ENCODE measurements at regions not wholly inside any gene's neighbourhood (a gene's known extent, or its start where the extent isn't known, plus 50 kb on each side); places are given as distances from the start of the nearest gene placed in this dataset.
A peak's percentile ranks its signal among the peaks of the same experiment; 100 is the strongest.
"Not testable (repeated sequence)": the region's sequence is repeated elsewhere in the genome, so short reads cannot be mapped to it uniquely, and the experiment has no call there.

GRCh38 chr5:71343994-71344393 lies 111.5 kb upstream of the BDP1 start:
- H3K79me1 ChIP-seq (ENCODE audit: low read length); H3K4me3 ChIP-seq (ENCODE audit: low read length); H2BK15ac ChIP-seq (replicated peaks; ENCODE audit: low read depth); H2BK5ac ChIP-seq (ENCODE audit: low read length); DNase-seq; H3K27me3 ChIP-seq (ENCODE audit: insufficient read depth, low read length, poor library complexity); H3K9ac ChIP-seq (ENCODE audit: low read length); H3K4me2 ChIP-seq (ENCODE audit: low read length); H3K4me1 ChIP-seq (ENCODE audit: control insufficient read depth, low read depth, low read length); H4K5ac ChIP-seq (ENCODE audit: low read length); H3K4ac ChIP-seq (ENCODE audit: low read depth, low read length); H3K18ac ChIP-seq (ENCODE audit: low read length); H2BK120ac ChIP-seq (ENCODE audit: low read depth, low read length); H3K79me2 ChIP-seq (ENCODE audit: control insufficient read depth, insufficient read depth, low read length); H3K27ac ChIP-seq (ENCODE audit: low read depth, low read length); H3K56ac ChIP-seq (ENCODE audit: low read length); H4K8ac ChIP-seq (ENCODE audit: low read depth, low read length); H2AK5ac ChIP-seq (ENCODE audit: low read length); H3K36me3 ChIP-seq (ENCODE audit: control insufficient read depth, insufficient read depth, low read length); H3K23ac ChIP-seq (ENCODE audit: low read length): not testable (repeated sequence)
- WGBS (ENCODE audit: extremely low coverage, insufficient coverage, low lambda C conversion rate), result no CpG with 5 or more reads among the region's 4 CpGs

GRCh38 chr5:71372601-71373000 lies 82.8 kb upstream of the BDP1 start:
- not testable (repeated sequence) for H3K56ac ChIP-seq (ENCODE audit: low read length); H2BK120ac ChIP-seq (ENCODE audit: low read depth, low read length); H2BK15ac ChIP-seq (replicated peaks; ENCODE audit: low read depth); H2BK5ac ChIP-seq (ENCODE audit: low read length); DNase-seq; H2AK5ac ChIP-seq (ENCODE audit: low read length); H3K23ac ChIP-seq (ENCODE audit: low read length); H3K4ac ChIP-seq (ENCODE audit: low read depth, low read length); H4K5ac ChIP-seq (ENCODE audit: low read length); H3K79me1 ChIP-seq (ENCODE audit: low read length); H3K27me3 ChIP-seq (ENCODE audit: insufficient read depth, low read length, poor library complexity); H4K8ac ChIP-seq (ENCODE audit: low read depth, low read length); H3K79me2 ChIP-seq (ENCODE audit: control insufficient read depth, insufficient read depth, low read length); H3K4me3 ChIP-seq (ENCODE audit: low read length); H3K18ac ChIP-seq (ENCODE audit: low read length); H3K27ac ChIP-seq (ENCODE audit: low read depth, low read length); H3K4me1 ChIP-seq (ENCODE audit: control insufficient read depth, low read depth, low read length); H3K9ac ChIP-seq (ENCODE audit: low read length); H3K36me3 ChIP-seq (ENCODE audit: control insufficient read depth, insufficient read depth, low read length); H3K4me2 ChIP-seq (ENCODE audit: low read length)
- no CpG with 5 or more reads among the region's 6 CpGs for WGBS (ENCODE audit: extremely low coverage, insufficient coverage, low lambda C conversion rate)

GRCh38 chr5:71373054-71373734 lies 82.3 kb upstream of the BDP1 start:
- not testable (repeated sequence) for H3K27ac ChIP-seq (ENCODE audit: low read depth, low read length); H2BK5ac ChIP-seq (ENCODE audit: low read length); H2BK120ac ChIP-seq (ENCODE audit: low read depth, low read length); H3K56ac ChIP-seq (ENCODE audit: low read length); H3K4me3 ChIP-seq (ENCODE audit: low read length); H3K9ac ChIP-seq (ENCODE audit: low read length); H3K79me2 ChIP-seq (ENCODE audit: control insufficient read depth, insufficient read depth, low read length); H4K8ac ChIP-seq (ENCODE audit: low read depth, low read length); H3K18ac ChIP-seq (ENCODE audit: low read length); H3K36me3 ChIP-seq (ENCODE audit: control insufficient read depth, insufficient read depth, low read length); H4K5ac ChIP-seq (ENCODE audit: low read length); H3K79me1 ChIP-seq (ENCODE audit: low read length); H2AK5ac ChIP-seq (ENCODE audit: low read length); H3K27me3 ChIP-seq (ENCODE audit: insufficient read depth, low read length, poor library complexity); H3K4me2 ChIP-seq (ENCODE audit: low read length); H3K4me1 ChIP-seq (ENCODE audit: control insufficient read depth, low read depth, low read length); H3K23ac ChIP-seq (ENCODE audit: low read length); H2BK15ac ChIP-seq (replicated peaks; ENCODE audit: low read depth); H3K4ac ChIP-seq (ENCODE audit: low read depth, low read length); DNase-seq
- WGBS (ENCODE audit: extremely low coverage, insufficient coverage, low lambda C conversion rate), result no CpG with 5 or more reads among the region's 9 CpGs

GRCh38 chr5:71384204-71384603 lies 71.2 kb upstream of the BDP1 start:
- not testable (repeated sequence) for H3K4me2 ChIP-seq (ENCODE audit: low read length); H4K8ac ChIP-seq (ENCODE audit: low read depth, low read length); H2BK120ac ChIP-seq (ENCODE audit: low read depth, low read length); H3K27ac ChIP-seq (ENCODE audit: low read depth, low read length); H4K5ac ChIP-seq (ENCODE audit: low read length); H3K4me3 ChIP-seq (ENCODE audit: low read length); H3K4me1 ChIP-seq (ENCODE audit: control insufficient read depth, low read depth, low read length); H3K36me3 ChIP-seq (ENCODE audit: control insufficient read depth, insufficient read depth, low read length); H3K79me1 ChIP-seq (ENCODE audit: low read length); H2AK5ac ChIP-seq (ENCODE audit: low read length); H3K4ac ChIP-seq (ENCODE audit: low read depth, low read length); H2BK15ac ChIP-seq (replicated peaks; ENCODE audit: low read depth); H3K27me3 ChIP-seq (ENCODE audit: insufficient read depth, low read length, poor library complexity); H3K23ac ChIP-seq (ENCODE audit: low read length); H3K9ac ChIP-seq (ENCODE audit: low read length); H3K18ac ChIP-seq (ENCODE audit: low read length); DNase-seq; H3K79me2 ChIP-seq (ENCODE audit: control insufficient read depth, insufficient read depth, low read length)
- Histone ChIP-seq H2BK5ac (ENCODE audit: low read length) (peak overlapping the region; percentile 67), H3K56ac (ENCODE audit: low read length) (peak overlapping the region; percentile 34)
- no CpG with 5 or more reads among the region's 3 CpGs for WGBS (ENCODE audit: extremely low coverage, insufficient coverage, low lambda C conversion rate)

- Histone ChIP-seq H3K79me2 (ENCODE audit: control insufficient read depth, insufficient read depth, low read length) (no peaks in the 10 kb centered on the region), H3K27me3 (ENCODE audit: insufficient read depth, low read length, poor library complexity) (no peaks in the 10 kb centered on the region), H3K23ac (ENCODE audit: low read length) (no peak overlapping the region), H4K5ac (ENCODE audit: low read length) (no peak overlapping the region), H3K4ac (ENCODE audit: low read depth, low read length) (no peak overlapping the region), H2AK5ac (ENCODE audit: low read length) (no peak overlapping the region), H2BK15ac (replicated peaks; ENCODE audit: low read depth) (no peak overlapping the region), H3K79me1 (ENCODE audit: low read length) (no peaks in the 10 kb centered on the region), H3K27ac (ENCODE audit: low read depth, low read length) (no peak overlapping the region), H3K4me1 (ENCODE audit: control insufficient read depth, low read depth, low read length) (no peaks in the 10 kb centered on the region), H3K4me2 (ENCODE audit: low read length) (no peak overlapping the region), H2BK120ac (ENCODE audit: low read depth, low read length) (no peak overlapping the region), H3K9ac (ENCODE audit: low read length) (no peak overlapping the region), H3K36me3 (ENCODE audit: control insufficient read depth, insufficient read depth, low read length) (no peaks in the 10 kb centered on the region), H3K4me3 (ENCODE audit: low read length) (no peak overlapping the region), H2BK5ac (ENCODE audit: low read length) (no peak overlapping the region), H4K8ac (ENCODE audit: low read depth, low read length) (no peak overlapping the region), H3K56ac (ENCODE audit: low read length) (no peak overlapping the region), H3K18ac (ENCODE audit: low read length) (no peak overlapping the region)
- no CpG with 5 or more reads among the region's 1 CpG for WGBS (ENCODE audit: extremely low coverage, insufficient coverage, low lambda C conversion rate)
- peak; percentile 64 for DNase-seq
These were observed 70.7 kb upstream of the BDP1 start for GRCh38 chr5:71384706-71385105.

GRCh38 chr5:71385208-71385607 lies 70.2 kb upstream of the BDP1 start:
- H4K5ac ChIP-seq (ENCODE audit: low read length); H3K4me1 ChIP-seq (ENCODE audit: control insufficient read depth, low read depth, low read length); H2AK5ac ChIP-seq (ENCODE audit: low read length); H3K27ac ChIP-seq (ENCODE audit: low read depth, low read length); H3K4ac ChIP-seq (ENCODE audit: low read depth, low read length); H3K18ac ChIP-seq (ENCODE audit: low read length); H2BK5ac ChIP-seq (ENCODE audit: low read length); H2BK15ac ChIP-seq (replicated peaks; ENCODE audit: low read depth); H3K79me2 ChIP-seq (ENCODE audit: control insufficient read depth, insufficient read depth, low read length); H3K4me2 ChIP-seq (ENCODE audit: low read length); H3K79me1 ChIP-seq (ENCODE audit: low read length); H3K9ac ChIP-seq (ENCODE audit: low read length); H4K8ac ChIP-seq (ENCODE audit: low read depth, low read length); H3K36me3 ChIP-seq (ENCODE audit: control insufficient read depth, insufficient read depth, low read length); H3K27me3 ChIP-seq (ENCODE audit: insufficient read depth, low read length, poor library complexity); H3K56ac ChIP-seq (ENCODE audit: low read length); H3K4me3 ChIP-seq (ENCODE audit: low read length); H3K23ac ChIP-seq (ENCODE audit: low read length); H2BK120ac ChIP-seq (ENCODE audit: low read depth, low read length): not testable (repeated sequence)
- WGBS (ENCODE audit: extremely low coverage, insufficient coverage, low lambda C conversion rate), result no CpG with 5 or more reads among the region's 9 CpGs
- DNase-seq, result peak; percentile 79

Data from mesendoderm (in vitro differentiated cells).